Mesodermal cell (in vitro differentiated cells): ENCODE measurements at regions not wholly inside any gene's neighbourhood (a gene's known extent, or its start where the extent isn't known, plus 50 kb on each side); places are given as distances from the start of the nearest gene placed in this dataset.

Experiments used
- H3K27ac ChIP-seq: 2 replicates; pipeline ENCODE4 v1.7.0; 2013; ENCODE audit warnings: mild to moderate bottlenecking, low read depth, low read length, moderate library complexity; ENCODE audit not compliant: severe bottlenecking
- H3K36me3 ChIP-seq: 2 replicates; pipeline ENCODE4 v1.7.1; 2013; ENCODE audit warnings: mild to moderate bottlenecking, low read length, moderate library complexity; ENCODE audit not compliant: control insufficient read depth, insufficient read depth
- H3K4me1 ChIP-seq: one replicate; pipeline ENCODE4 v1.7.1; 2013; ENCODE audit warnings: mild to moderate bottlenecking, low read length; ENCODE audit not compliant: insufficient read depth, control insufficient read depth, poor library complexity, severe bottlenecking
- H3K4me3 ChIP-seq: 2 replicates; pipeline ENCODE4 v1.7.0; 2013; ENCODE audit warnings: low read length, control low read depth, mild to moderate bottlenecking; ENCODE audit not compliant: insufficient read depth, poor library complexity, severe bottlenecking; ENCODE audit errors: extremely low read depth
- H3K9me3 ChIP-seq: 2 replicates; pipeline ENCODE4 v1.7.1; 2013; ENCODE audit warnings: mild to moderate bottlenecking, low read length, moderate library complexity; ENCODE audit not compliant: control insufficient read depth
- WGBS, 2 experiments: methylation state at CpG; one replicate each; pipeline ENCODE4 v1.1.5; 2013; ENCODE audit warnings: missing lambda C conversion rate in 2 of 2; ENCODE audit not compliant: insufficient coverage in 2 of 2; 5-methylcytosine and 5-hydroxymethylcytosine counted together

- no peak overlapping the region for H3K4me3 ChIP-seq
- H3K9me3 ChIP-seq = no peaks in the 10 kb centered on the region
- H3K27ac ChIP-seq = no peak overlapping the region
- no peaks in the 10 kb centered on the region for H3K4me1 ChIP-seq
- H3K36me3 ChIP-seq = no peaks in the 10 kb centered on the region
- WGBS, 2 experiments = 63 to 89% methylated on average over 1 of the region's 1 CpG
These were observed 1254.5 kb upstream of the NUDT12 start for GRCh38 chr5:104817127-104817526.

GRCh38 chr5:104815212-104815611 lies 1252.6 kb upstream of the NUDT12 start:
- Histone ChIP-seq H3K4me3 (no peak overlapping the region), H3K9me3 (peaks cover 2% of the 10 kb centered on the region), H3K36me3 (no peaks in the 10 kb centered on the region), H3K4me1 (no peaks in the 10 kb centered on the region), H3K27ac (no peak overlapping the region)
- WGBS, 2 experiments = no CpG with 5 or more reads among the region's 1 CpG

DNA sequence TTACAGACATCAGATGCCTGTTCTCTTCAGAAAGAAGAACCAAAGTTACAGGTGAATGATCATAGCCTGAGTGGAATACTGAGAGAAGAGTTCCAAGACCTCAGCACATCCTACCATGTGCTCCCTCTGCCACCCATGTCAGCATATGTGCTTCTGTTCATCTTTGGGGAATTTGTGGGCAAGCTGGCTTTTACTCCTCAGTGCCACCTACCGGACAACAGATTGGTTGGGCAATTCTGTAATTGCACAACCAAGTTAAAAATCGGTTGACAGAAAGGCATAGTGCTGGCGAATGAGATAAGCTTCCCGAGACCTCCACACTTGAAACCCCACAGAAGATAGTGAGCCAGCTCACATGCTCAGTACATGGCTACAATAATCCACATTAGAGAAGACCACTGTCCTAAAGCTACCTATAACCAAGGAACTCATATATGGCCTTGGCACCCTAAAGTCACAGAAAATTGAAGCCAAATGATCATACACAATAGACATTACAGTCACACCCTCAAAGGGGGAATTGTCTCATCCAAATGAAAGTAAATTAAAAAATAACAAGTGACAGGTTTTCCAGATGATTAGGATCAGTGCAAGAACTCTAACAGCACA lies 1238.0 kb upstream of the NUDT12 start:
- Histone ChIP-seq H3K27ac (no peak overlapping the region), H3K4me1 (no peaks in the 10 kb centered on the region), H3K4me3 (no peak overlapping the region), H3K9me3 (no peaks in the 10 kb centered on the region), H3K36me3 (no peaks in the 10 kb centered on the region)
- WGBS, 2 experiments = 76 to 94% methylated on average over 4 of the region's 4 CpGs

DNA sequence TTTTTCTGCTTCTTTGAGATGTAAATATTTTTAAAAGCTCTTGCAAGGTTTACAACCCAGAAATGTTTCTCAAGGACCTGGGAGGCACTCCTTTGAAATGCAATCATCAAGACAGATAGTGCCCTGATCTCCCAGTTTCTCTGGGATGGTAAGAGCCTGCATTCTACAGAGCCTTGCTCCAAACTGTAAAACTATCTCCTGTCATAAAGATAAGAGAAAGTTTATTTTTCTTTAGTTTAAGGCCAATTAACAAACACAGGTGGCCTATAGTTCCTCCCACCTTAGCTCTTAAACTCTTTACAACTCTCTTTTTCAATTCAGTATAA lies 1231.1 kb upstream of the NUDT12 start:
- H3K27ac ChIP-seq = no peak overlapping the region
- H3K4me1 ChIP-seq = no peaks in the 10 kb centered on the region
- no peak overlapping the region for H3K4me3 ChIP-seq
- H3K9me3 ChIP-seq = no peaks in the 10 kb centered on the region
- no peaks in the 10 kb centered on the region for H3K36me3 ChIP-seq

- no peak overlapping the region for H3K4me3 ChIP-seq
- WGBS, 2 experiments = no CpG with 5 or more reads among the region's 4 CpGs
- H3K9me3 ChIP-seq = no peaks in the 10 kb centered on the region
- H3K4me1 ChIP-seq = no peaks in the 10 kb centered on the region
- H3K27ac ChIP-seq = no peak overlapping the region
- H3K36me3 ChIP-seq = no peaks in the 10 kb centered on the region
These were observed 1230.6 kb upstream of the NUDT12 start for GRCh38 chr5:104793031-104793754.

GRCh38 chr5:104789366-104789765 lies 1226.8 kb upstream of the NUDT12 start:
- 71% methylated on average over 1 of the region's 1 CpG; no CpG with 5 or more reads in 1 of the 2 experiments for WGBS, 2 experiments
- H3K9me3 ChIP-seq = no peaks in the 10 kb centered on the region
- H3K36me3 ChIP-seq = no peaks in the 10 kb centered on the region
- H3K4me1 ChIP-seq = no peaks in the 10 kb centered on the region
- H3K4me3 ChIP-seq = no peak overlapping the region
- H3K27ac ChIP-seq = no peak overlapping the region

GRCh38 chr5:104785097-104785496 lies 1222.5 kb upstream of the NUDT12 start:
- no peaks in the 10 kb centered on the region for H3K36me3 ChIP-seq

GRCh38 chr5:104774372-104774771 lies 1211.8 kb upstream of the NUDT12 start:
- Histone ChIP-seq H3K4me3 (no peak overlapping the region), H3K27ac (no peak overlapping the region), H3K36me3 (no peaks in the 10 kb centered on the region), H3K4me1 (no peaks in the 10 kb centered on the region), H3K9me3 (no peaks in the 10 kb centered on the region)
- WGBS, 2 experiments = 91 to 96% methylated on average over 5 to 8 of the region's 8 CpGs

More at GRCh38 chr5:104785097-104785496, 1222.5 kb upstream of the NUDT12 start:
- 79 to 95% methylated on average over 2 of the region's 2 CpGs for WGBS, 2 experiments
- Histone ChIP-seq H3K4me3 (no peak overlapping the region), H3K4me1 (no peaks in the 10 kb centered on the region), H3K9me3 (no peaks in the 10 kb centered on the region), H3K27ac (no peak overlapping the region)

GRCh38 chr5:104764197-104764596 lies 1201.6 kb upstream of the NUDT12 start:
- 100% methylated on average over 1 of the region's 2 CpGs; no CpG with 5 or more reads in 1 of the 2 experiments for WGBS, 2 experiments
- no peaks in the 10 kb centered on the region for H3K36me3 ChIP-seq
- no peaks in the 10 kb centered on the region for H3K4me1 ChIP-seq
- no peak overlapping the region for H3K4me3 ChIP-seq
- H3K27ac ChIP-seq = no peak overlapping the region
- no peaks in the 10 kb centered on the region for H3K9me3 ChIP-seq

DNA sequence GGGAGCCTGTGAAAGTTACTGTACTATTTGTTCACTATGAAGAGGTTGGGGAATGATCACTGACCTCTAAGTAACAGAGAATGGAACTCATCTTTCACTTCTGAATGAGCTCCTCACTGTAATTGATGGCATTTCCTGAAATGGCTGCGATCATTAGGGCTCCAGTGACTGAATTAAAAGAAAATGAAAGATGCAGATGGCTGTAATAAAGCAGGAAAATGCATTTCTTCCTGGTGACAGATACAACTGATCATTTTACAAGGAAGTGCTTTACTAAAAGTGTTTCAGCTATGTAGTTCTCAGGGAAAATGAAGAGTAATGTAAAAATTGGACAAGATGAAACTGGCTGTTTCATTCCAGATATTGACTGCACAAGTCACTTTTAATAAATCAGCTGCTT lies 1200.6 kb upstream of the NUDT12 start:
- 100% methylated on average over 1 of the region's 1 CpG; no CpG with 5 or more reads in 1 of the 2 experiments for WGBS, 2 experiments
- H3K36me3 ChIP-seq = no peaks in the 10 kb centered on the region
- H3K4me3 ChIP-seq = no peak overlapping the region
- no peak overlapping the region for H3K27ac ChIP-seq
- no peaks in the 10 kb centered on the region for H3K4me1 ChIP-seq
- no peaks in the 10 kb centered on the region for H3K9me3 ChIP-seq

GRCh38 chr5:104757915-104758314 lies 1195.3 kb upstream of the NUDT12 start:
- H3K4me3 ChIP-seq = no peak overlapping the region
- H3K36me3 ChIP-seq = no peaks in the 10 kb centered on the region
- no peaks in the 10 kb centered on the region for H3K9me3 ChIP-seq
- H3K4me1 ChIP-seq = no peaks in the 10 kb centered on the region
- WGBS, 2 experiments = 83 to 100% methylated on average over 1 of the region's 1 CpG
- no peak overlapping the region for H3K27ac ChIP-seq
